Keratinocyte (primary cell): ENCODE measurements at regions not wholly inside any gene's neighbourhood (a gene's known extent, or its start where the extent isn't known, plus 50 kb on each side); places are given as distances from the start of the nearest gene placed in this dataset.

Experiments used
- DNase-seq: peaks from one replicate; pipeline ENCODE4 v3.0.0-alpha.2; 2011; ENCODE audit warnings: low read depth, missing footprints, low spot score
- FAIRE-seq: peaks from 2 replicates; lab custom pipeline; 2011; peaks lifted over from hg19 to GRCh38; lab: Jason Lieb, UNC
- H2AFZ ChIP-seq: 2 replicates; pipeline ENCODE4 v1.6.0; 2012; ENCODE audit warnings: low read length, control low read depth, inconsistent platforms; ENCODE audit not compliant: control insufficient read depth
- H3K27ac ChIP-seq: 2 replicates; pipeline ENCODE4 v1.5.1; 2011; ENCODE audit warnings: low read length; ENCODE audit not compliant: control insufficient read depth, insufficient read depth
- H3K27me3 ChIP-seq: 3 replicates; pipeline ENCODE4 v1.6.0; 2011; ENCODE audit warnings: low read length; ENCODE audit not compliant: control insufficient read depth, insufficient read depth; ENCODE audit errors: extremely low read depth
- H3K36me3 ChIP-seq, 2 experiments: 2 replicates in 1 of 2; 3 replicates in 1 of 2; pipeline ENCODE4 v1.5.1; 2011; ENCODE audit warnings: low read length in 2 of 2, mild to moderate bottlenecking in 1 of 2; ENCODE audit not compliant: control insufficient read depth in 2 of 2, insufficient read depth in 2 of 2; ENCODE audit errors: extremely low read depth in 1 of 2
- H3K4me1 ChIP-seq: 3 replicates; pipeline ENCODE4 v1.5.1; 2011; ENCODE audit warnings: low read length; ENCODE audit not compliant: control insufficient read depth, insufficient read depth; ENCODE audit errors: extremely low read depth
- H3K4me2 ChIP-seq: 3 replicates; pipeline ENCODE4 v1.6.0; 2011; ENCODE audit warnings: low read depth, low read length; ENCODE audit not compliant: control insufficient read depth, insufficient read depth; ENCODE audit errors: extremely low read depth
- H3K4me3 ChIP-seq, 3 experiments: fragments of 200-600 bp in 1 of 3; sonication (generic) in 1 of 3; 2 replicates in 2 of 3; 3 replicates in 1 of 3; pipeline ENCODE4 v1.5.1; 2011 to 2016; ENCODE audit warnings: low read length in 3 of 3, mild to moderate bottlenecking in 3 of 3, control low read depth in 2 of 3, inconsistent platforms in 1 of 3, low read depth in 1 of 3, mixed read lengths in 1 of 3, mixed run types in 1 of 3, moderate library complexity in 1 of 3; ENCODE audit not compliant: control insufficient read depth in 2 of 3, insufficient read depth in 2 of 3; ENCODE audit errors: extremely low read depth in 1 of 3
- H3K79me2 ChIP-seq: 2 replicates; pipeline ENCODE4 v1.6.0; 2012; ENCODE audit warnings: low read length; ENCODE audit not compliant: control insufficient read depth, insufficient read depth
- H3K9ac ChIP-seq: 3 replicates; pipeline ENCODE4 v1.6.0; 2011; ENCODE audit warnings: low read length; ENCODE audit not compliant: control insufficient read depth, insufficient read depth; ENCODE audit errors: extremely low read depth
- H3K9me1 ChIP-seq: 3 replicates; pipeline ENCODE4 v1.6.0; 2011; ENCODE audit warnings: low read length; ENCODE audit not compliant: control insufficient read depth, insufficient read depth; ENCODE audit errors: extremely low read depth
- H3K9me3 ChIP-seq: 2 replicates; pipeline ENCODE4 v1.5.1; 2012; ENCODE audit warnings: low read depth, low read length; ENCODE audit not compliant: control insufficient read depth
- H4K20me1 ChIP-seq: 3 replicates; pipeline ENCODE4 v1.6.0; 2011; ENCODE audit warnings: low read length; ENCODE audit not compliant: control insufficient read depth, insufficient read depth; ENCODE audit errors: extremely low read depth
- CTCF ChIP-seq, 3 experiments: IDR thresholded peaks in 1 of 3; conservative IDR thresholded peaks in 1 of 3; optimal IDR thresholded peaks in 1 of 3; 2 replicates in 2 of 3; 3 replicates in 1 of 3; pipeline versions ENCODE3 to v1.5.1; 2011; ENCODE audit warnings: low read length in 3 of 3, mild to moderate bottlenecking in 3 of 3, moderate library complexity in 2 of 3, control low read depth in 1 of 3, inconsistent platforms in 1 of 3; ENCODE audit not compliant: insufficient read depth in 2 of 3; ENCODE audit errors: extremely low read depth in 1 of 3
- EZH2 ChIP-seq: IDR thresholded peaks from one replicate; pipeline ENCODE4 v1.6.1; 2012; ENCODE audit warnings: inconsistent platforms, mild to moderate bottlenecking, low read length, moderate library complexity
- dilution Hi-C: fragments of 300-500 bp; cut with MboI; formaldehyde crosslinking; loops from one replicate; pipeline ENCODE4 v1.7.0; 2020; ENCODE audit warnings: low sequenced_read_pairs; ENCODE audit not compliant: extremely low pct_ligation_motif_present

- Histone ChIP-seq H3K9me1 (no peaks in the 10 kb centered on the region), H4K20me1 (no peaks in the 10 kb centered on the region), H3K9me3 (no peaks in the 10 kb centered on the region), H3K27ac (no peak overlapping the region), H3K9ac (no peak overlapping the region), H3K4me3 (no peak overlapping the region), H3K4me1 (peaks cover 4% of the 10 kb centered on the region), H3K36me3 (no peaks in the 10 kb centered on the region), H2AFZ (no peak overlapping the region), H3K79me2 (no peaks in the 10 kb centered on the region), H3K4me2 (no peak overlapping the region), H3K27me3 (no peaks in the 10 kb centered on the region)
- FAIRE-seq: no peak
- DNase-seq: no peak
- TF ChIP-seq EZH2: no peak
- no peak for TF ChIP-seq CTCF (optimal IDR thresholded peaks at IDR 0.05 in 1 of 3, IDR thresholded peaks at IDR 0.05 in 1 of 3, conservative IDR thresholded peaks at IDR 0.05 in 1 of 3; ENCODE audit: extremely low read depth in 1 of 3, insufficient read depth in 2 of 3, low read length in 3 of 3)
- dilution Hi-C loops: no loop called here
These were observed 128.5 kb upstream of the KCNK1 start for GRCh38 chr1:233485385-233485784.

DNA sequence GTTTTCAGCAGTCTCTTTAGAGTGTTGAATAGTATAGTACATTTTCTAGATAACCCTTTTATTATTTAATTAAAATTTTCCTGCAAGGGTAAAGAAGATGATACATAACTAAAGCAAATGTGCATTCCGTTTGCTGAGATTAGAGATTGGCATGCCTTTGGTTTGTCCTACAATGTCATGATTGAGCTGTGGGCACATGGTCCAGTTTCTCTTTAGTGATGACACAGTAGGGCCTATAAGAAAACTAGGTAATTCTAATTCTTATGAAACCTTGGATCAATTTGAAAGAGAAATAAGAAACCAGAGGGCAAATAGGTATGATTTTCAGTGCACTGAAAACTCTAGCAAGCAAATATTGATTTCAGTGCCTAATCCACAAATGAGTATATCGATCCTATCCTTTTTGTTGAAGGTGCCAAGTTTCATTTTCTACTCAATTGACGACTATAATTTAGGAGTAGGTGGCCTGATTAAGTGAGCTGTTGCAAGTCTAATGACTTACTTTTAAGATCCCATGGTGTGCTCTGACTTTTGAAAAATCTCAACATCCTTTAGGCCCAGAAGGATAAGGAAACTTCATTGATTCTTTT lies 128.0 kb upstream of the KCNK1 start:
- TF ChIP-seq EZH2 (no peak), CTCF (optimal IDR thresholded peaks at IDR 0.05 in 1 of 3, IDR thresholded peaks at IDR 0.05 in 1 of 3, conservative IDR thresholded peaks at IDR 0.05 in 1 of 3; ENCODE audit: extremely low read depth in 1 of 3, insufficient read depth in 2 of 3, low read length in 3 of 3) (no peak)
- Histone ChIP-seq H3K79me2 (no peaks in the 10 kb centered on the region), H4K20me1 (no peaks in the 10 kb centered on the region), H3K27me3 (no peaks in the 10 kb centered on the region), H3K36me3 (no peaks in the 10 kb centered on the region), H3K4me2 (no peak overlapping the region), H2AFZ (no peak overlapping the region), H3K9me3 (no peaks in the 10 kb centered on the region), H3K9ac (no peak overlapping the region), H3K4me1 (peaks cover under 1% of the 10 kb centered on the region), H3K9me1 (no peaks in the 10 kb centered on the region), H3K4me3 (no peak overlapping the region), H3K27ac (no peak overlapping the region)
- dilution Hi-C loops: no loop called here
- no peak for FAIRE-seq
- DNase-seq: no peak
